ENCODE measurements at regions not wholly inside any gene's neighbourhood (a gene's known extent, or its start where the extent isn't known, plus 50 kb on each side); places are given as distances from the start of the nearest gene placed in this dataset.

GRCh38 chr17:71453876-71454422 is 666.9 kb upstream of the SOX9 start:
- Histone ChIP-seq H3K27me3 (ENCODE audit: control insufficient read depth, extremely low read depth, insufficient read depth, low read length) (no peaks in the 10 kb centered on the region), H3K79me2 (ENCODE audit: control insufficient read depth, insufficient read depth, low read length) (no peaks in the 10 kb centered on the region), H3K4me3 (ENCODE audit: control insufficient read depth in 2 of 3, extremely low read depth in 1 of 3, insufficient read depth in 2 of 3, low read depth in 1 of 3, low read length in 3 of 3) (no peak overlapping the region), H3K27ac (ENCODE audit: control insufficient read depth, insufficient read depth, low read length) (no peak overlapping the region), H3K9me3 (ENCODE audit: control insufficient read depth, low read depth, low read length) (no peaks in the 10 kb centered on the region), H3K9ac (ENCODE audit: control insufficient read depth, extremely low read depth, insufficient read depth, low read length) (no peak overlapping the region), H2AFZ (ENCODE audit: control insufficient read depth, low read length) (no peak overlapping the region), H3K4me1 (ENCODE audit: control insufficient read depth, extremely low read depth, insufficient read depth, low read length) (peaks cover 6% of the 10 kb centered on the region), H3K36me3 (ENCODE audit: control insufficient read depth in 2 of 2, extremely low read depth in 1 of 2, insufficient read depth in 2 of 2, low read length in 2 of 2) (no peaks in the 10 kb centered on the region), H3K9me1 (ENCODE audit: control insufficient read depth, extremely low read depth, insufficient read depth, low read length) (no peaks in the 10 kb centered on the region), H4K20me1 (ENCODE audit: control insufficient read depth, extremely low read depth, insufficient read depth, low read length) (no peaks in the 10 kb centered on the region), H3K4me2 (ENCODE audit: control insufficient read depth, extremely low read depth, insufficient read depth, low read depth, low read length) (no peak overlapping the region)
- no peak for FAIRE-seq
- TF ChIP-seq EZH2 (IDR thresholded peaks at IDR 0.05; ENCODE audit: low read length), result no peak
- no peak for TF ChIP-seq CTCF (optimal IDR thresholded peaks at IDR 0.05 in 1 of 3, IDR thresholded peaks at IDR 0.05 in 1 of 3, conservative IDR thresholded peaks at IDR 0.05 in 1 of 3; ENCODE audit: extremely low read depth in 1 of 3, insufficient read depth in 2 of 3, low read length in 3 of 3)
- no peak for DNase-seq (ENCODE audit: low read depth, low spot score)
- dilution Hi-C loops (cut with MboI; ENCODE audit: extremely low pct_ligation_motif_present, low sequenced_read_pairs), result no loop called here

- FAIRE-seq, result no peak
Observed at GRCh38 chr17:71455219-71455618, 665.6 kb upstream of the SOX9 start.

More at GRCh38 chr17:71455219-71455618, 665.6 kb upstream of the SOX9 start:
- no peaks in the 10 kb centered on the region for H3K36me3 ChIP-seq (ENCODE audit: control insufficient read depth in 2 of 2, extremely low read depth in 1 of 2, insufficient read depth in 2 of 2, low read length in 2 of 2)
- H3K9me1 ChIP-seq (ENCODE audit: control insufficient read depth, extremely low read depth, insufficient read depth, low read length), result no peaks in the 10 kb centered on the region
- no peaks in the 10 kb centered on the region for H3K27me3 ChIP-seq (ENCODE audit: control insufficient read depth, extremely low read depth, insufficient read depth, low read length)
- H3K9ac ChIP-seq (ENCODE audit: control insufficient read depth, extremely low read depth, insufficient read depth, low read length), result no peak overlapping the region
- H3K4me3 ChIP-seq (ENCODE audit: control insufficient read depth in 2 of 3, extremely low read depth in 1 of 3, insufficient read depth in 2 of 3, low read depth in 1 of 3, low read length in 3 of 3), result no peak overlapping the region
- H3K4me2 ChIP-seq (ENCODE audit: control insufficient read depth, extremely low read depth, insufficient read depth, low read depth, low read length), result no peak overlapping the region
- H3K27ac ChIP-seq (ENCODE audit: control insufficient read depth, insufficient read depth, low read length), result no peak overlapping the region
- dilution Hi-C loops (cut with MboI; ENCODE audit: extremely low pct_ligation_motif_present, low sequenced_read_pairs), result no loop called here
- H3K9me3 ChIP-seq (ENCODE audit: control insufficient read depth, low read depth, low read length), result no peaks in the 10 kb centered on the region
- no peaks in the 10 kb centered on the region for H3K79me2 ChIP-seq (ENCODE audit: control insufficient read depth, insufficient read depth, low read length)
- H3K4me1 ChIP-seq (ENCODE audit: control insufficient read depth, extremely low read depth, insufficient read depth, low read length), result peaks cover 6% of the 10 kb centered on the region
- TF ChIP-seq EZH2 (IDR thresholded peaks at IDR 0.05; ENCODE audit: low read length) (no peak), CTCF (optimal IDR thresholded peaks at IDR 0.05 in 1 of 3, IDR thresholded peaks at IDR 0.05 in 1 of 3, conservative IDR thresholded peaks at IDR 0.05 in 1 of 3; ENCODE audit: extremely low read depth in 1 of 3, insufficient read depth in 2 of 3, low read length in 3 of 3) (no peak)
- DNase-seq (ENCODE audit: low read depth, low spot score), result no peak
- no peaks in the 10 kb centered on the region for H4K20me1 ChIP-seq (ENCODE audit: control insufficient read depth, extremely low read depth, insufficient read depth, low read length)
- H2AFZ ChIP-seq (ENCODE audit: control insufficient read depth, low read length), result no peak overlapping the region

All from keratinocyte (primary cell).